MM.1S (cell line): ENCODE measurements at regions not wholly inside any gene's neighbourhood (a gene's known extent, or its start where the extent isn't known, plus 50 kb on each side); places are given as distances from the start of the nearest gene placed in this dataset.

Source experiments
- DNase-seq: peaks from one replicate; pipeline ENCODE4 v3.0.0-alpha.2; 2015
- H2AFZ ChIP-seq: fragments of 300-600 bp; sonication (generic); 2 replicates; pipeline ENCODE4 v1.6.0; 2016; ENCODE audit warnings: antibody characterized with exemption, low read length
- H3F3A ChIP-seq: fragments of 300-600 bp; sonication (generic); 2 replicates; pipeline ENCODE4 v1.6.1; 2016; ENCODE audit warnings: mild to moderate bottlenecking, antibody characterized with exemption, low read length, moderate library complexity, mixed read lengths; ENCODE audit not compliant: insufficient read depth
- H3K27ac ChIP-seq: fragments of 300-600 bp; sonication (generic); 2 replicates; pipeline ENCODE4 v1.5.1; 2016; ENCODE audit warnings: mild to moderate bottlenecking, low read length
- H3K27me3 ChIP-seq: fragments of 300-600 bp; sonication (generic); replicated peaks from 2 replicates; pipeline ENCODE4 v1.6.0; 2016; ENCODE audit warnings: low read length; ENCODE audit not compliant: insufficient read depth
- H3K36me3 ChIP-seq: fragments of 300-600 bp; sonication (generic); replicated peaks from 2 replicates; pipeline ENCODE4 v1.6.1; 2016; ENCODE audit warnings: mild to moderate bottlenecking, low read length, mixed read lengths; ENCODE audit not compliant: insufficient read depth
- H3K4me1 ChIP-seq: fragments of 300-600 bp; sonication (generic); 2 replicates; pipeline ENCODE4 v1.6.1; 2016; ENCODE audit warnings: low read length, mixed read lengths
- H3K4me2 ChIP-seq: fragments of 300-600 bp; sonication (generic); 2 replicates; pipeline ENCODE4 v1.6.0; 2016; ENCODE audit warnings: low read depth, low read length
- H3K4me3 ChIP-seq: fragments of 300-600 bp; sonication (generic); 2 replicates; pipeline ENCODE4 v1.5.1; 2016; ENCODE audit warnings: low read length, mixed read lengths
- H3K79me2 ChIP-seq: fragments of 300-600 bp; sonication (generic); 2 replicates; pipeline ENCODE4 v1.6.1; 2016; ENCODE audit warnings: mixed run types, low read length, mixed read lengths
- H3K9ac ChIP-seq: fragments of 300-600 bp; sonication (generic); 2 replicates; pipeline ENCODE4 v1.6.1; 2016; ENCODE audit warnings: low read length, mixed read lengths
- H3K9me2 ChIP-seq: fragments of 300-600 bp; sonication (generic); replicated peaks from 2 replicates; pipeline ENCODE4 v1.6.1; 2016; ENCODE audit warnings: mild to moderate bottlenecking, low read length, mixed read lengths; ENCODE audit not compliant: insufficient read depth
- H3K9me3 ChIP-seq: fragments of 300-600 bp; sonication (generic); replicated peaks from 2 replicates; pipeline ENCODE4 v1.6.1; 2016; ENCODE audit warnings: mild to moderate bottlenecking, low read length, mixed read lengths; ENCODE audit not compliant: insufficient read depth
- H4K20me1 ChIP-seq: fragments of 300-600 bp; sonication (generic); 2 replicates; pipeline ENCODE4 v1.6.1; 2016; ENCODE audit warnings: mild to moderate bottlenecking, low read length, moderate library complexity, mixed read lengths; ENCODE audit not compliant: insufficient read depth
- EZH2 ChIP-seq: fragments of 300-600 bp; sonication (generic); optimal IDR thresholded peaks from 2 replicates; pipeline ENCODE3; 2017; ENCODE audit warnings: low read depth, mild to moderate bottlenecking, antibody characterized with exemption, low read length, mixed read lengths
- EZH2phosphoT487 ChIP-seq: fragments of 300-600 bp; sonication (generic); IDR thresholded peaks from 2 replicates; pipeline ENCODE4 v1.6.1; 2018; ENCODE audit warnings: antibody characterized with exemption, low read length
- TF ChIP-seq, protein P1 (sequence below): fragments of 300-600 bp; sonication (generic); IDR thresholded peaks from 2 replicates; pipeline ENCODE4 v1.5.1; 2016; ENCODE audit warnings: antibody characterized with exemption, low read length, mixed read lengths

DNA sequence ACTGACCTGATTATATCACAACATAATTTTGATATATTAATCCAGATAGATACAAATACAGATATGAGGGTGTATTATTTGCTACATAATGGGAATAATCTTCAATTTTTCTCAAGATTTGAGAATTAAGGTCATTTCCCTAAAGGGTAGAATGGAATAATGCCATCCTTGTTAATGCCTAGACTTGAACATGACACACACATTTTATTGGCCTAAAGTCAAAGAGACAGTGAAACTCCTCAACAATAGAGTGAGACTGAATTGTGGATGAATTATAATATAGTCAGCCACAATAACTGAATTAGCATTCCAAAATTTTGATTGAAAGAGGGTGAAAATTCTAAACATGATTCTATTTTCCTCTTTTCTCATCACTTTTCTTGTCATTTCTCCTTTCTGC lies 506.0 kb upstream of the CDH2 start:
- no peak overlapping the region for H3K4me3 ChIP-seq

DNA sequence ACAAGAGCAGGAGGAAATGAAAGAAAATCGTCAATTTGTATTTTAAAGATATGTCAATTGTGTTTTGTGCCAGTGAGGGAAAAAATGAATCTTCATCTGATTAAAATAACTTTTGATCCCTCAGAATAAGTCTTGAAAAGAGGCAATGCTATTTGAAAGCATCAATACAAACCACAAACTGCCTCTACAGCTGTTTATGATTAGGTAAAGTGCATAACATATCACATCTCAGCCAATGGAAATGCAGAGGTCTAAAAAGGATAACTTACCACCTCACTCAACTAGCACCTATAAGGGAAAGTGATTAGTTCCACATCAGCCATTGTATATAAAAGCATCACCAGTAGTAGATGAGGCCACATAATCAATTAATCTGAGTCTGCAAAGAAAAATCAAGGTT lies 492.2 kb upstream of the CDH2 start:
- H2AFZ ChIP-seq = no peak overlapping the region
- no peaks in the 10 kb centered on the region for H3K4me1 ChIP-seq
- H3K9ac ChIP-seq = no peak overlapping the region
- no peaks in the 10 kb centered on the region for H3F3A ChIP-seq
- TF ChIP-seq EZH2phosphoT487 = no peak
- TF ChIP-seq EZH2 = no peak
- TF ChIP-seq, protein P1, sequence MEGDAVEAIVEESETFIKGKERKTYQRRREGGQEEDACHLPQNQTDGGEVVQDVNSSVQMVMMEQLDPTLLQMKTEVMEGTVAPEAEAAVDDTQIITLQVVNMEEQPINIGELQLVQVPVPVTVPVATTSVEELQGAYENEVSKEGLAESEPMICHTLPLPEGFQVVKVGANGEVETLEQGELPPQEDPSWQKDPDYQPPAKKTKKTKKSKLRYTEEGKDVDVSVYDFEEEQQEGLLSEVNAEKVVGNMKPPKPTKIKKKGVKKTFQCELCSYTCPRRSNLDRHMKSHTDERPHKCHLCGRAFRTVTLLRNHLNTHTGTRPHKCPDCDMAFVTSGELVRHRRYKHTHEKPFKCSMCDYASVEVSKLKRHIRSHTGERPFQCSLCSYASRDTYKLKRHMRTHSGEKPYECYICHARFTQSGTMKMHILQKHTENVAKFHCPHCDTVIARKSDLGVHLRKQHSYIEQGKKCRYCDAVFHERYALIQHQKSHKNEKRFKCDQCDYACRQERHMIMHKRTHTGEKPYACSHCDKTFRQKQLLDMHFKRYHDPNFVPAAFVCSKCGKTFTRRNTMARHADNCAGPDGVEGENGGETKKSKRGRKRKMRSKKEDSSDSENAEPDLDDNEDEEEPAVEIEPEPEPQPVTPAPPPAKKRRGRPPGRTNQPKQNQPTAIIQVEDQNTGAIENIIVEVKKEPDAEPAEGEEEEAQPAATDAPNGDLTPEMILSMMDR = no peak
- no peak overlapping the region for H3K4me2 ChIP-seq
- no peaks in the 10 kb centered on the region for H4K20me1 ChIP-seq
- no peak for DNase-seq
- H3K27ac ChIP-seq = no peak overlapping the region
- H3K36me3 ChIP-seq = no peaks in the 10 kb centered on the region
- H3K4me3 ChIP-seq = no peak overlapping the region
- no peaks in the 10 kb centered on the region for H3K9me2 ChIP-seq
- no peaks in the 10 kb centered on the region for H3K79me2 ChIP-seq
- no peaks in the 10 kb centered on the region for H3K27me3 ChIP-seq
- no peaks in the 10 kb centered on the region for H3K9me3 ChIP-seq

More for the DNA sequence above, 506.0 kb upstream of the CDH2 start:
- H2AFZ ChIP-seq = no peak overlapping the region
- H3K4me2 ChIP-seq = no peak overlapping the region
- DNase-seq = no peak
- no peaks in the 10 kb centered on the region for H3K9me2 ChIP-seq
- TF ChIP-seq EZH2 (no peak), EZH2phosphoT487 (no peak)
- TF ChIP-seq, protein P1 = no peak
- no peaks in the 10 kb centered on the region for H3K4me1 ChIP-seq
- H3K27ac ChIP-seq = no peak overlapping the region
- H3K27me3 ChIP-seq = no peaks in the 10 kb centered on the region
- H3K9me3 ChIP-seq = no peaks in the 10 kb centered on the region
- H3K9ac ChIP-seq = no peak overlapping the region
- no peaks in the 10 kb centered on the region for H3K36me3 ChIP-seq
- no peaks in the 10 kb centered on the region for H3K79me2 ChIP-seq
- no peaks in the 10 kb centered on the region for H3F3A ChIP-seq
- no peaks in the 10 kb centered on the region for H4K20me1 ChIP-seq

DNA sequence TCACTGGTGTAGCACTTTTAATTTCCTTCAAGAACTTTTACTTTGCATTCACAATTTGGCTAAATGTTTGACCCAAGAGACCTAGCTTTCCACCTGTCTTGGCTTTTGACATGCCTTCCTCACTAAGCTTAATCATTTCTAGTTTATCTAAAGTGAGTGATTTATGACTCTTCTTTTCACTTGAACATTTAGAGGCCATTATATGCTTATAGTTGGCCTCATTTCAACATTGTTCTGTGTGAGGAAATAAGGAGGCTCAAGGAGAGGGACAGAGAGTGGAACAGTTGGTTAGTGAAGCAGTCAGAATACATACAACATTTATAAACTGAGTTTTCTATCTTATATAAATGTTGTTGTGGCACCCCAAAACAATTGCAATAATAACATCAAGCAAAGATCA lies 489.3 kb upstream of the CDH2 start:
- Histone ChIP-seq H3K36me3 (no peaks in the 10 kb centered on the region), H3K4me2 (no peak overlapping the region), H3K9me3 (no peaks in the 10 kb centered on the region), H3K27me3 (no peaks in the 10 kb centered on the region), H3K4me1 (no peaks in the 10 kb centered on the region), H3K4me3 (no peak overlapping the region), H3K79me2 (no peaks in the 10 kb centered on the region), H2AFZ (no peak overlapping the region), H4K20me1 (no peaks in the 10 kb centered on the region), H3K9me2 (no peaks in the 10 kb centered on the region), H3K27ac (no peak overlapping the region), H3K9ac (no peak overlapping the region), H3F3A (no peaks in the 10 kb centered on the region)
- no peak for TF ChIP-seq EZH2phosphoT487
- no peak for TF ChIP-seq EZH2
- TF ChIP-seq, protein P1 = no peak
- DNase-seq = no peak
